ENCODE measurements at regions not wholly inside any gene's neighbourhood (a gene's known extent, or its start where the extent isn't known, plus 50 kb on each side); places are given as distances from the start of the nearest gene placed in this dataset.

DNA sequence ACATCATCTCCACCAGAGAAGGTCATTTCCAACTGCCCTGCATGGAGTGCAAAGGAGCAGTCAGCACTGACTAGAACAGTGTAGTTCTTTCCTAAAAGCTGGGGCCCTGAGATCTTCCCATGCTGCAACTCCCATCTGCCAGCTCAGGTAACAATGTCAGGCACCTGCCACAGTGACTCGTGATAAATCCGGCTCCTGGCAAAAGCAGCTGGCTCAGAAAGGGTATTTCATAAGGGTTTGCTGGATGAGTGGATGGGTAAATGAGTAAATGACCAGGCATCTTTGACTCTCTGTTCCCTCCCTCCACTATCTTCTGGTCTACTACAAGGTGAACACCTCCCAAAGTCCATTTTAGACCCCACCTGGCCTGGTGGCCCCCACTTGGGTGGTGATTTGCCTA lies 403.6 kb downstream of the NXPE2 start:
- DNase-seq (ENCODE audit: low read depth), result no peak

DNA sequence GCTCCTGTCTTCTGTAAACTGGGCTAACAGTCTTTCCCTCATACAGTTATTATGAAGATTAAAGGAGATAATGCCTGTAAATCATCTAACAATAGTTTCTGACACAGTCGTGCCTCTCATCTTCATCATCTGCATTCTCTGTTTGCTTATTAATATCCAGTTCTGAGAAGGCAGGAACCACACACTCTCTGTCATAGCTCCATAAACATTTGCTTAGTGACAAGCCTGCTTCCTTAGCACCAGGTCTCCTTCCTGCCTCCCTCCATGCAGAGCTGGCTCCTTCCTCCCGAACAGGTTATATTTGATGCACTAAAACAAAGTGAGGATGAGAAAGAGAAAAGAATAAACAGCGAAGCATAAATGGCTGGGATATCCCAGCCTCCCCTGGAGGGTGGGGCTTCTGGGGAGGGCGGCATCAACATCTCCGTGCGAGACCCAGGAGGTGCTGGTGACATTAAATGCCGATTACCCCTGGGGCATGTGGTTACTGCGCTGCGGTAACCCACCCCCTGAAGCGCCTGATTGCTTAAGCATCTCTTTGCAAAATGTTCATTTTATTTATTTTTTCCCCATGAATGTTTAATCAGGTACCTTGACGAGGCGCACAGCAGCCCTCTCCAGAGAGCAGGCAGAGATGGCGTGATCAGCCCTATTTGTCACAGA lies 404.9 kb downstream of the NXPE2 start:
- DNase-seq (ENCODE audit: low read depth), result no peak

DNA sequence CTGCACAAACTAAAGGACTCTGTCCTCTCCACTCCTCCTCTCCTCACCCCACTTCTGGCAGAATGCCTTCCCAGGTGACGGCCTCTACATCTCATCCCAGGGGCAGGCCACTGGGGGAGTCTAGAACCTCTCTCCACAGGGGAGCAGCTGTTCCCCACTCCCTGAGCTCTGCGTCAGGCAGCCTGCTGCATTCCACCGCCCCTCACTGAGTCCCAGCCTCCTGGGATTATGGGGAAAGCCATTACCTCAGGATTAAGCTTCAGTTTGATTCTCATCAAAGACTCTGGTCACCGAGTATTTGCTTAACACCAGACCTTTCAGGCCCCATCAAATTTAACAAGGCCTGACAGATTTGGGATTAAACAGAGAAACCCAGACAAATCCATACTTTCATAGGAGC lies 405.9 kb downstream of the NXPE2 start:
- no peak for DNase-seq (ENCODE audit: low read depth)

DNA sequence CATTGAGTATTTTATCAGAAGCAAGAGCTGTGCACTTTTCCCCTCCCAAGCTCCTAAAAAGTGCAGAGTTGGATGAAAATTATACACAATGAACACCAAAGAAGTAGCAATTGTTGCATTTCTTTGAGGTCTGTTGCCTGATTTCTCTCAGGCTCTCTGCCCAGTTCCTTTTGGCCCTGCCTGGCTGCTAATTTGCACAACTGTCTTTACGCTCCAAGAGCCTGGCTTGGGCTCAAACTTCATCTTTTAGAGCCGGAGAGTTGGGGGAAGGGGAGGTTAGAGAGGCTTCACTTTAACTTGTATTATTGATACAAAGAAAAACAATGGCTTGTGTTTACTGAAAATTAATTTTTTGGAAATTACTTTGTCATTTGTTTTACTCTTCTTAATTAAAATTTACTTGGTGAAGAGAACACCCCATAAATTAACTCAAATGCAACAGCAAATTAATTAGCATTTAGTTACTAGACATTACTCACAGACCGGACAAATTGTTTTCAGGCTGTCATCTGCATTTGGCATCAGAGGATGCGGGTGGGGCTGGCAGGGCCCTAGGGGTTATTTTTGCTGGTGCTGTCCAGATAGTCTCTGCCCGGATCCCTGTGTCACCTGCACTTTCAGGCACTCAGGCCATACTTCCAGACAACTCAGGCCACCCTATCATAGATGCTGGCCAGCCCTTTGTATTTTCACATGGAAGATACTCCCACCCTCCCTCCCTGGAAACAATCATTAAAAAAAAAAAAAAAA lies 407.3 kb downstream of the NXPE2 start:
- no peak for DNase-seq (ENCODE audit: low read depth)

DNA sequence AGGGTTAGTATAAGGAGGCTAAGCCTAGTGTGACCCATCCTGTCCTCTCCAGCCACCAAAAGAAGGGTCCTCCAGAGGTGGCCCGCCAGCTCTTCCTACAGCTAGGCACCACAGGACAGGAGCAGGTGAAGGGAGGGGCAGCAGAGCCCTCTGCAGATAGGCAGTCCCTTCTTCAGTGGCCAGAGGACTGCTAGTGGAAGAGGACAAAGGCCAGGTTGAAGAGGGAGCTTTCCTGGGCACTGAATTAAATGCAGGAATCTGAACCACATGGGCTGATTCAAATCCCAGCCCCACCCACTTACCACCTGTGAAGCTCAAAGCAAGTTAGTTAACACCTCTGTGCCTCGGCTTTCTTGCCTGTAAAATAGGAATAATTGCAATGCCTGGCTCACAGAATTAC lies 409.5 kb downstream of the NXPE2 start:
- DNase-seq (ENCODE audit: low read depth), result no peak

DNA sequence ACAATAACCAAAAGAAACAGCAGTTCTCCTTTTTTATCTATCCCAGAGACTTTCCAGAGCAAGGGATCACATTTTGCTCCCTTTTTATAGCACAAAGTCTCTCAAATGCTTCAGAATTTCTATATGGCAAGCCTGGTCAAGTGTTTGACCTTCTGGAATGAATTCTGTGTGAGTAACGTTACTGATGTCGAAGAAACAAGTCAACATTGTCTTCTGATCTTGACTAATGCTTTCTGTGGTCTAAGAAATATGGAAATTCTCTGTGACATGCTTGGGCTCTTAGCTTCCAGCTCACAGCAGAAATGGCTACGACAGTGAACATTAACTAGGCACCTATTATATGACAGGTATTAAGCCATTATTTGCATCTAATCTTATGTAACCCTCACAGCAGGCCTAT lies 411.7 kb downstream of the CADM1 start:
- no peak for DNase-seq (ENCODE audit: low read depth)

DNA sequence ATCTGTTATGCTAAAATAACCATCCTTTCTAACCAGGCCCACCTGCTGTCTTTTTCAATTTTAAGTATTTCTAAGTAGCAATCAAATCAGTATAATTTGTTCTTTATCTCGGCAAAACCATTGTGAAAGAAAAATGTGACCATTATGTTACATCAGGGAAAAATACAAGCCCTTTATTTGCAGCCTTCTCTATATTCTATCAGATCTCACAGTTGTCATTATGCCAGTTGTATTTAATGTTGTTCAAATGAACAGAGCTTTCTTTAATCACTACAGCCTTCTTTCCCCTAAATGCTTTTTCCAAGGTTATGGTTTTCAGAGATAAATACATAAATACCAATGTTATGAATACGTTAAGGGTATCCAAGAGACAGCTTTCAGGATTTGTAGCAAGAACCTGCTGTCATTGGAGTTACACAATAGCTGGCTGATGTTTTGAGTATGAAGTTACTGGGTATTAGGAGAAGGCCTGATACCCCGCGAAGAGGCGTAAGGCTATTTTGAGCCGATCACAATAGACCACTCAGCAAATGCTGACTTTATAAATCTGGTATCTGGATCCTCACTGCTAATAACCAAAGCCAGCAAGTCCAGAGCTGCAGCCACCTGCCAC lies 406.3 kb downstream of the CADM1 start:
- no peak for DNase-seq (ENCODE audit: low read depth)

DNA sequence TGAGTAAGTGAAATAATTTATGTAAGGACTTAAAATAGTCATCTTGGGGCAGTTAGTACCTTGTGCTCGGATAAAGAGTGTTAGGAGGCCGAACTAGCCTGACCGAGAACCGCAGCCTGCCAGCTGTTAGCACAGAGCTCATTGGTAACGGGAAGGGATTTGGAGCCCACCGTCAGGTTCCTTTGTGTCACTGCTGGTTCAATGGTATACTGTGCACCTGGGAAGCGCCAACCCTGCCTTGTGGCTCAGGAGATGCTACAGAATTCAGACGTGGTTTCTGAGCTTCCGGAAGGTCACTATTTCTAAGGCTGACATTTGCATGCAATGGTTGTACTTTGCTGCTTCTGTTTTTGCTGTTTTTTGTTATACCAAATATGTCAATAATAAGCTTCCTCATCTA lies 403.5 kb downstream of the CADM1 start:
- DNase-seq (ENCODE audit: low read depth), result no peak

DNA sequence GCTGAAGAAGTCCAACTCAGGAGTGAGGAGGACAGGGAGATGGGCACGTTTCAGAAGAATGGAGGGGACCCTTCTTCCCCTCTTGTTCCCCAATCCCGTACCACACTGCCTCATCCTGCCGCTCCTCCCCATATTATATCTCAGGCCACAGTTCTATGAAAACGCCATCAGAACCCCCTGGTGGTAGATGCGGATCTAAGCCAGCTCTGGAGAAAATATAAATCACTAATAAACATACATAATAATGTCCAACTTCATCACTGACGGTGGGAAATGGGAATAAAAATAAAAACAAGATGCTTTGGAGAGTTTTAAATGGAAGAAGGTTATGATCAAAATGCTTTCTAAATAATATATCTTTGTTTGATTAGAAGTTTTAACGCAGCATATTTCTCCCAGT lies 400.3 kb downstream of the CADM1 start:
- no peak for DNase-seq (ENCODE audit: low read depth)

DNA sequence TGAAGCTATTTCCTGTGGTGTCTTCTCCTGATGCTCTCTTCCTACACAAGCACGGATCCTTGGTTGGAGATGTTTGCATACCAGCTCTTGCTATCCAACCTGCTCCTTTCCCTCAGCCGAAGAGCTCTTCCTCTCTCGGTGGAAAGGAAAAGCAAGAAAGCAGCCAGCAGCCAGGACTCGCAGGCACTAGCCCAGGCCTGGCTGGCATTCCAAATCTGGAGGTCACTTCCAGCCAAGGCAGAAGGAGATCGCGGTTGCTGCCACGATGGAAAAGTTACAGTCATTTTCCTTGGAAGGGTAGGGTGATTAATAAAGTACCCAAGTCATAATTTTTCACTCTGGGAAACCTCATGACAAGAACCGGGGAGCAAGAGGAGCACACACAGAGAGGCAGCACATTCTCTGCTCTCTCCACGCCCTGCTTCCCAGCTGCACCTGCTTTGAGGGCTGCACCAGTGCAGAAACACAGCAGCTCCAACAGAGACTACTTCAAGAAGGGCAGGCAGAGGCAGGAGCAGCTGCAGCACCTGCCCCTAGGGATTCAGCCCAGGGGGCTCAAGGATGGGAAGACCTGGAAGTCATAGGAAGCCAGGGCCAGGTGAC lies 399.3 kb downstream of the CADM1 start:
- no peak for DNase-seq (ENCODE audit: low read depth)

DNA sequence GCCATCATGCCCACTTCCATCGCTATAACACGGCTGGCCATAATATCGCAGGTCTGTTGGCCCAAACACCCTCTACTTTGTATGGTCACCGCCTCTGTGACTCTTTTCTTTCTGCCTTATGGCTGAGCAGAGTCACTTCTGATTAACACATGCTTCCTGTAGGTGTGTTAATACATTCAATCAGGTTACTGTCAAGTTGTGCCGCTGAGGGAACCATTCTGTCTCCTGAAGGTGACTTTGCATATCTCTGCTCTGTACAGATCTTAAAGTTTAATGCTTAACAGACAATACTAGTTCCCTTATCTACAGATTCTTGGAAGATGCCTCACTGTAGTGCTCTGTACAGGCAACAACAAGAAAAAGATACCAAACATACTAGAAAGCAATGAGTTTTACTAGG lies 393.1 kb downstream of the CADM1 start:
- DNase-seq (ENCODE audit: low read depth), result no peak

DNA sequence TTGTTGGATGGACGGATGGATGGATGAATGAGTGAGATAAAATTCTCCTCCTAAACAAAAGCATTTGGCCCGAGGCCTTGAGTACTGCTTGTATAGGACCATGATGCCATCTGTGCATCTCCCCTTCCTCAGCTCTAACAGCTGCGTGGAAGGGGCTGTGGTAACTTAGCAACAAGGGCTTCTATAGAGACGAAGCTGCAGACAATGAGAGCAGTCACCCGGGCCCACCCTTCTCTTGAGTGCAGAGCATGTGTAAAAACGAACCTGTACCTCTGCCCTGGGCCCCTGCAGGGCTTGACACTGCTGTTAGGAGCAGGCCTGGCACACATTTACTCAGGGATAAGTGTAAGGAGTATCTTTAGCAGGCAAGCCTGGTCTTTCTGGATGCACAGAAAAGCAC lies 391.5 kb downstream of the CADM1 start:
- DNase-seq (ENCODE audit: low read depth), result no peak

DNA sequence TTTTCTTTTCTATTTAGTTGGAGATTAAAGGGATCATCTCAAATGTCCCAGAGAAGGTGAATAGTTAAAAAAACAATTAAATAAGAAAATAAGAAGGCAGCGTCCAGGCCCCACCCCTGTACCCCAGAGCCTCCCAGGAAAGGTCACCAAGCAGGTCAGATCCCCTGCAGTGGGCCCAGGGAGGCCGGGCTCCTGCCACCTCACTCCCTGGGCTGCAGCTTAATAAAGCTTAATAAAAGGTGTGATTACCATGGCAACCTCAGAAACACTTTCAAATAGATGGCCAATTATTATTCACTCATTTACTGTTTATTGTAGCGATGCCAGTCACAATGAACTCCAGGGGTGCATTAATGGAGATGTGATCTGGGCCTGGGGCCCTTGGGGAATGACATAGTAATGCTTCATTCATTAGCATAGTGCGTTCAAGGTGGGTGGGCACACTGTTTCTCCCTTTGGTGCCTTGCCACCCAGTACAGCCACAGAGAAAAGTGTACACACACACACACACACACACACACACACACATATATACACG lies 386.2 kb downstream of the CADM1 start:
- DNase-seq (ENCODE audit: low read depth), result no peak

DNA sequence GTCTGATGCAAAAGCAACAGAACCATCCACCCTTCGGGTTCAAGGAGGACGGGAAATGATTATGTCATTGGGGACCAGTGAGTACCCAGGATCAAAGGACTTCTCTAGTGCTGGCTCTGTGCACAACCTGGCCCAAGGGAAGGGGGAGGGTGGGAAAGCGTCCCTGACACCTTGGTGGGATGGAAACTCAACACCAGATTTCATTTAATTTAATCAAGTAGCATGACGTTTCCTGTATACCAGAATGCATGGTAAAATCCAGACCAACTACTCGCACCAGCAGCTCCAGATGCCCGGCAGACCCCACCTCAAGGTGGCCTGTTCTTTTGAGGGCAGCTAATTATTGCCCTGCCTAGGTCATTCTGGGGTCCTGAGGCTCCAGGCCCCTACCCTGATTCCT lies 385.1 kb downstream of the CADM1 start:
- DNase-seq (ENCODE audit: low read depth), result no peak
